CD4-positive, alpha-beta T cell treated with Interleukin-4 for 1 hour (primary cell): ENCODE measurements at regions not wholly inside any gene's neighbourhood (a gene's known extent, or its start where the extent isn't known, plus 50 kb on each side); places are given as distances from the start of the nearest gene placed in this dataset.

Experiments used
- DNase-seq, 2 donors: peaks; one replicate each; pipeline ENCODE4 v3.0.0-alpha.2; 2020 to 2022

DNA sequence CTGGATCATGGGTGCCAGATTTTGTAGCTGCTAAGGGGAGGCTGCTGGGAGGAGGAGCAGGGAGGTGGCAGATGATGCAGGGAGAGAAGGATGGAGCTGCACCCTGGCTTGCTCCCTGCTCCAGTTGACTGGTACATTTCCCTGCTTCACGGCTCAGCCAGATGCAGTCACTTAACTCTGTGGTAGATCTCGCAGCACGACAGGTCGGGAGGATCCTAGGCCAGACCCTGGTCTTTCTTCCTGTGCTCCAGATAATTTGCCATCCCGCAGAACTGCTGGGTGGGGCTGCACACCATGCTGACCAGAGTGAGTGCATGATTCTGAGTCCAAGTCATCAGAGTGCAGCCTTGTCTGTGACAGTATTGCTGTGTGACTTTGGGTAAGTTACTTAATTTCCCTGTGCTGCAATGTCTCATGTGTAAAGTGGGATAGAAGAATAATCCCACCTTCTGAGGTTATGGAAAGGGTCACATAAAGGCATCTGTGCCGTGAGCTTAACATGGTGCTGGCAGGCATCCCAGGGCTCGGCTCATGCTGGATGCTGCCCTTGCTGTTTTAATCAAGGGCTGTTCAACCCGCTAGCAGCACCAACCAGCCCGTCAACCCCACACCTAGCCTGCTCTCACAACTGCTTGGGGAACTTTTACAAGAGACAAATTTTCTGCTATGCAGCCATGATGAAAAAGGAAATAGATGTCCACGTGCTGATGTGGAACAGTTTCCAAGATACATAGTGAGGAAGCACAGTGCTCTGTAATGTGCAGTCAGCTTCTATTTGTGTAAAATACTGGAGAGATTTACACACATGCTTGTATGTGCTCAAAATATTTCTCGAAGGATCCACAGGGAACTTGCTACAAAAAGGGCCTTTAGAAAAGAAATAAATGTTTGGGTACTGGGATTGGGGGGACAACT is 257.9 kb downstream of the CDH26 start:
- DNase-seq, result no peak

DNA sequence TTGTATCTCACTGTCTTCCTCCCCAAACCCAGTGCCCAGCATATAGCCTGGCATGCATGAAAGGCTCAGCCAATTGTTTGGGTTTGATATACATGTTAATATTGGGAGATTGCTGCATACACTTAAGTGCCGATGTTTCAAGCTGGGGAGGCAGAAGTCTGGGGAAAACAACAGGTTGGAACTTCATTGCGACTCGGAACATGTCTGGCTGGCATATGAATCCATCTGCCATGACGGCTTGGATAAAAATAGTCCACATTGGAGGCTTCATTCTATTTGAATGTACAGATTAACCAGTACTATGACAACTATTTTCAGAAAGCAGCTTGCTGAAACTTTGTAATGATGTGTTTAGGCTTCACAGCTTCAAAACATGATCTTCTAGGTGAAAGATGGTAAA is 261.0 kb downstream of the CDH26 start:
- no peak for DNase-seq

- DNase-seq, result no peak
Measured at GRCh38 chr20:60219984-60220562, 261.9 kb downstream of the CDH26 start.

DNA sequence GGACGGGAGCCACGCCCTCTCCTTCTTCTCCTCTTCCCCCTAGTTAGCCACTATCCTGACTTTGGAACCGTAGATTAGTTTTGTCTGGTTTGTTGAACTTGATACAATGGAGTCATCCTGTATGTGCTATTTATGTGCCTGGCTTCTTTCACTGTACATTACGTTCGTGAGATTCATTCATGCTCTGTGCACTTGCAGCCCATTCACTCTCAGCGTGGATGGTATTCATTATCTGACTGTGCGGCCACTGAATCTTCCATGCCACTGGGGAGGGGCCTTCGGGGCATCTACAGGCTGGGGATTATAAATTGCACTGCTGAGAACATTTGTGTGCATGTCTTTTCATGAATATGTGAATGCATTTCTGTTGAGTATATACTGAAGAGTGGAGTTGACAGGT is 262.5 kb downstream of the CDH26 start:
- no peak for DNase-seq

- DNase-seq, result no peak
Measured at GRCh38 chr20:60221593-60221992, 263.4 kb downstream of the CDH26 start.

GRCh38 chr20:60222497-60222896 is 264.3 kb downstream of the CDH26 start:
- no peak for DNase-seq

DNA sequence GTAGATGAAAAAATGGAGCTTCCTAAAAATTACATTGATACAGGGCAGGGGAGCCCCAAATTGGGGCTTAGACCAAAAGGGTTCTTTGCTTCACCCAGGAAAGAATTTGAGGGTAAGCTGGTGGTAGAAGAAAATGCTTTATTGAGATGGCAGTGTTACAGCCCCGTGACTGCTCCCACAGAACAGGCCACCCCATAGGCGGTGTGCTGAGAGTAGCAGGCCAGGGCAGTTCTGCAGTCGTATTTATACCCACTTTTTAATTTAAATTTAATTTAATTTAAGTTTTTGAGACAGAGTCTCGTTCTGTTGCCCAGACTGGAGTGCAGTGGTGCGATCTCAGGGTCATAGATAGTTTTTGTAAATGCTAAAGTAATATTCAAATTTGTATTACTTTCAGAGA is 265.0 kb downstream of the CDH26 start:
- no peak for DNase-seq

GRCh38 chr20:60224914-60225313 is 266.7 kb downstream of the CDH26 start:
- peak in 1 of 2 donors; percentile 2 for DNase-seq

GRCh38 chr20:60228255-60228654 is 270.0 kb downstream of the CDH26 start:
- DNase-seq, result peak; percentile 7 to 61

- no peak for DNase-seq
Measured at GRCh38 chr20:60232380-60232779, 274.2 kb downstream of the CDH26 start.

DNA sequence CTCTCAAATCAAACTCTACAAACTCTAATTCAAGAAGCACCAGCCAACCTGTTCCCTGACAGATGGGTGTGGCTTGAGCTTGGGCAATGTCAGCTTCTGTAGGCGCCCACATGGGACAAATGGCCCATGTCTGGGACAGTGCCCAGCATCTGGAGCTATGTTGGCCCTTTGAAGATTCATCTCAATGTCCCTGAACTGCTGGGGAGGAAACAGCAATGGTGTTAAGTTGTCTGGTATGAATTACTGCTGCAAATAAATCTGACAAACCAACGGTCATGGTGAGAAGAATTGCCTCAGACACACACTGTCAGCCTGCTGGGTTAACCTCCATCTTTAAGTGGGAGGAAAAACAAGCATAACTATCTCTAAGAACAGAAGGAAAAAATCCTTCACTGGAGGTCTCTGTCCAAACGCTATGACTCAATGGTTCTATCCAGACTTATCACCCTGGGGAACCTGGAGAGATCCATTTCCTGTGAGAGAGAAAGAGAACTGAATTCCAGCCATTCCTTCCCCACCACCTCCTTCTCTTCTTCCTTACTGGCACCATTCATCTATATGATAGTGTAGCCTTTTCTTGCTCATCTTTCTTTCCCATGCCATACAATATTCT is 274.9 kb downstream of the CDH26 start:
- no peak for DNase-seq

GRCh38 chr20:60236613-60237012 is 278.4 kb downstream of the CDH26 start:
- no peak for DNase-seq

- no peak for DNase-seq
Measured at GRCh38 chr20:60237981-60238380, 279.8 kb downstream of the CDH26 start.

GRCh38 chr20:60238992-60239660 is 280.9 kb downstream of the CDH26 start:
- no peak for DNase-seq

DNA sequence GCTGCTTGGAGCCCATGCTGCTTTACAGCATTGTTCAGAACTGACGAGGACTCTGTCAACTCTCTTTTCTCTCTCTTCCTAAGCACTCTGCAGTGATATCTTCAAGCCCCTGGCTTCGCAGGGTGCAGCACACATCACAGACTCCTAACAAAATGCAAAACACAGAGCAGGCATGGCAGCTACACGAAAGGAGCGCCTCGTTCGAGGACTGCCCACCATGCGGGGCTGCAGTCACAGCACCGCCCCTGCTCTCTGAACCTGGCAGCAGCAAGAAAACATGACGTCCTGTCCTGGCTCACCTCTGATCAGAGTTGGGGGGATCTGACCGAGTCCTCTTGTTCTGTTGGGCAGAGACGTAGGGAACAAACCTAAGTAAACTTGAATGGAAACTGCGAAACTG is 281.7 kb downstream of the CDH26 start:
- DNase-seq, result no peak

DNA sequence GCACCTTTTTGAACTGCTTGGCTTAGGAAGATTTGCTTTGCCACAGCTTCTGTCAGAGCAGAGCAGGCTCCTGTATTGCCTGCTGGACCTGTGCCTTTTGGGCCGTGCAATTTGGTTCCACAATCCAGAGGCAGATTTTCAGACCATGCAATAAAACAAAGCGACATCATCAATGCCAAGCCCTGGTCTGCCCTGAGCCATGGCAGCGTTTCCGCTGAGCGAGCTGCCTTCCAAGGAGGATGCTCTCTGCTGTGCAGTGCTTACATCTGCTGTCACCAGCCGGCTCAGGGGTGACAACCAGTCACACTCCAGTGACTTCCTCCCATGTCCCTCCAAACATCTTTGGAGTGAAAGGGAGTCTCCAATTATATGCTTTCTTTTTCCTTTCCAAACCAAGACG is 282.2 kb downstream of the CDH26 start:
- DNase-seq, result no peak

DNA sequence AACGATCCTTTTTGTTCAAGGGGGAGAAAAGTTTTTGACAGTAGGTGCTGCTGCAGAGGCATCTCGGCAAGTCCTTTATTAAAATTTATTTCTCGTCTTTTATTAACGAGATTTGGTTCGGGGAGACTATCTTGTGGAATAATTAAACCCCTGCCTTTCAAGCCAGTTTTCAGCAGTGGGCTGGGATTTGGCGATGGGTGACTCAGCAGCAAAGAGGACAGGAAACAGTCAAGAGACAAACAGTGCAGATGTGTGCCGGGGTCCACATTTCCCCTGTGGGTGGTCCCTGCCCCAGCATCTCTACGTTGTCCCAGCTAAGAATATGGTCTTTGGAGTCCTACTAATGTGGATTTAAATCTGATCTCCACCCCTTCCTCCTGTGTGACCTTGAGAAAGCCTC is 282.8 kb downstream of the CDH26 start:
- DNase-seq, result no peak

- no peak for DNase-seq
Measured at GRCh38 chr20:60242836-60243505, 284.7 kb downstream of the CDH26 start.

DNA sequence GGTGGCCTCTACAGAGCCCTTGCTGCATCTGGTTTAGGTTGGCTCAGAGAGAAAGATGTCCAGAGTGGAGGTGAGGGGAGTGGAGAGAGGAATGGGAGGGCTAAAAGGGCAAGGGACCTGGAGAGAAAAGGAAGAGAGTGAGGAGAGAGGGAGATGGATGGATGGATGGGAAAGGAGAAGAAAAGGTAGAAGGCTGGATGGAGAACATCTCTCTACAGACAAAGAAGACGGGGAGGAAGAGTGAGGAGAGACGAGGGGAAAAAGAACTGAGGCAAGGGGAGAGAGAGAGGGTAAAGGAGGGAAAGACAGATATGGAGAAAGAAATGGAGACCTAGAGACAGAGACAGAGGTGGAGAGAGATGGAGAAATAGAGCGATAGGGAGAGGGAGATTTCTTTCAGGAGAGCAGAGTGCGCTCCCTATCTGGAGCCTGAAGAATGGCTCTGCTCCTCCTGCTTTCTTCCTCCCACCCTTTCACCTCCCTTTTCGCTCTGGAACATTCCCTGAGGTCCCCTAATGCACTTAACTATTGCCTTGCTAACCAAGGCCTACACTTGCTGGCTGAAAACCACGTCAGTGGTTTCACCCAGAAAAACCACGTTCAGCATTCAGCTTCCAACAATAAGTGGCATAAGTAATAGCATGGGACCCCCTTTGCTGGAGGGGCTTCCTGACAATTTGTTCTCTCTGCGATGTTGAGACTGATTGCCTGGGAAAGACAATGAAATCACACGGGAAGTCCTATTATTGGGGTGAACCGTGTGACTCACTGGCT is 286.3 kb downstream of the CDH26 start:
- DNase-seq, result no peak

DNA sequence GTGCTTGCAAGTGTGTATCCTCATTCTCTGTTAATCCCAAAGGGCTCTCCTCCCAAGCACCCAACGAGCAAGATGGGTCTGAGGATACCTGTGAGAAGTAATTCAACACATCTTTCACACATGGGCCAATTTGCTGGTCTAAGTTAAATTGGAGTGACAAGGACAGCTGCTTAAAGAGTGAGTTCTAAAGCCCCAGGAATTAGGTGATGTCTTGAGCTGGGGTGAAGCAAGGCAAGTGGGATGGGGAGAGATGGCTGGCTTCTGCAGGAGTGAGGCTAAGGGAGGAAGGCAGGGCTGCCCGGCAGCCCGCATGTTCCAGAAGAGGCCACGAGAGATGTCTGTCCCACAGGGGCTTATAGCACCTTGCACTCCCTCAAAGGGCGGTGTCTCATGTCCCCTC is 288.5 kb downstream of the CDH26 start:
- DNase-seq, result no peak

GRCh38 chr20:60249436-60249835 is 291.2 kb downstream of the CDH26 start:
- no peak for DNase-seq

DNA sequence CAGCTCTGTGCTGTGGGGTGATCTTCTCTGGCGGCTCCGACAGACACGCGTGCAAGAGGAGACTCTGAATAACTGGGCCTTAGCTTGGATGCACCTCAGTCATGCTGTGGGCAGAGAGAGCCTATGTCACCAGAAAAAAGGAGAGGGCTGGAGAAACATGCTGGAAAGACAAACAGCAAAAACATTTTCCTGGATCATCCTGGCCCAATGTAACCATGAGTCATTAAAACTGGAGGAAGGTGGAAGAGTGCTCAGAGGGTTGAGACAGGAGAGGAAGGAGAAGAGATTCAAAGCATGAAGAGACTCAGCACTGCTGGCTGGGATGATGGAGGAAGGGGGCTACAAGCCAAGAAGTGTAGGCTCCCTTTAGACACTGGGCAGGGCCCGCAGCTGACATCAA is 292.0 kb downstream of the CDH26 start:
- no peak for DNase-seq
